Hindlimb muscle (tissue), 1 donor: ENCODE measurements at regions not wholly inside any gene's neighbourhood (a gene's known extent, or its start where the extent isn't known, plus 50 kb on each side); places are given as distances from the start of the nearest gene placed in this dataset.

Experiments
- DNase-seq: peaks from one replicate; pipeline ENCODE4 v3.0.0-alpha.2; 2013

DNA sequence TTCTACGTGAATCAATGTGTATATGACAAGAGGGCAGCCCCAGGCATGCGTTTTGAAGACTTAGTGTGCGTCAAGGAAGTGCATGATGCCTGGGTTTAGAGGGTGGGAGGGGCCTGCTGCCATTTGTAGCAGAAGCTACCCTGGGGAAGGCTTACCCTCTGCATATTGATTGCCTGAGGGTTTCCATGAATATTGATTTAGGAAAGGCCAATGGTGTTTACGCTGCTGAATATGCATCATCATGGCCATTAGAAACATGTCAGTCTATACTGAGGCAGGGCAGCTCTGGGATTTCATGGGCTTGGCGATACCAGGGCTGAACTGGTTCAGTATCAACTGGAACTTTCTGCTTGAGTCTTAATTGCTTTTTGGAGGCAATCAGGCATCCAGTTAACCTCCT, 259.3 kb downstream of the DCDC2C start:
- no peak for DNase-seq

DNA sequence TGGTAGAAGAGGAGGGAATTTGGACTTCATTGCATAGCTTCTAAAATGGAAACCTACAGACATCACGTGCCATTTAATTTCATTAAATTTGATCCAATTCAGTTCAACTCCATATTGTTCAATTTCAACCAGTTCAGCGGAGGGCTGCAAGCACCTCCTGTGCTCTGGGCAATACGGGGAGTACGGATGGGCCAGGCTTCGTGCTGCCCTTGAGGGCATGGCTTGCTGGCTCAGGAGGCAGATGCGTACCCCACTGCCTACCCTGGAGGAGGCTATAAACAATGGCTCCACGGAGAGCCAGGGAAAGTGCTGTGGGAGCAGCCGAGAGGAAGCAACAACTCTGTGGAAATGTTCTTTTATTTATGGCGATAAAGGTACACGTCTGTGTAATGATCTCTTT, 261.8 kb downstream of the DCDC2C start:
- no peak for DNase-seq

DNA sequence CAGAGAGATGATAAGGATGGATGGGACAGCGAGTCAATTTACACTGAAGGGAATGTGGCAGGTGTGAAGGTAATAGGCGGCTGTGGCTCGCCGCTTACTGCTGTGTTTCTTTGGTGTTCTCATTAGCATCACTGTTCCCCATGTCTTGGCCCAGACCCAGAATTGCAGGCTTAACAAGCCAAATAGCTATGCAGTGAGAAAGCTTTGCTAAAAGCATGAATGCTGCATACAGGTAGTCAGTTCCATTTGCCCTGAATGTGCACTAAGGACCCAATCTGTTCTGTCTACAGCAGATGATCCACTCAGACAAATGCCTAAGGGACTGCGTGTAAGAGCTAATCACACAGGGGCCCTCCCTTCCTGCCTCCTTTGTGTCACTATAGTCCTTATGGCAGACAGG, 262.6 kb downstream of the DCDC2C start:
- no peak for DNase-seq

DNA sequence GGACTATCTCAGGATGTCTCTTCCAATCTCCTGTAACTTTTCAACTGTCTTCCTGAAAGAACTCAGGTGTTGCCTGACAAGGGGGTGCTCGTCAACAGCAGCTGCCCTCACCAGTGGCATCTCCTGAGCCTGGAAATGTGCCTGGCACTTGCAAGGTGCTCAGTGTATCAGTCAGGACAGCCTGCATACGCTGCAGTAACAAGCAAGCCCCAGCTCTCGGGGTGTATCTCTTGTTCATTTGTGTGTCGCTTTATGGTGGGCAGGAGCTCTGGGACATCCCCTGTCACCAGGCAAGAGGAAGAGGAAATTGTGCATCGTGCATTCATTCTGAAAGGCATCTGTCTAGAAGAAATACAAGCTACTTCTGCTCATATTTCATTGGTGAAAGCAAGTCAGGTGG, 263.1 kb downstream of the DCDC2C start:
- no peak for DNase-seq

DNA sequence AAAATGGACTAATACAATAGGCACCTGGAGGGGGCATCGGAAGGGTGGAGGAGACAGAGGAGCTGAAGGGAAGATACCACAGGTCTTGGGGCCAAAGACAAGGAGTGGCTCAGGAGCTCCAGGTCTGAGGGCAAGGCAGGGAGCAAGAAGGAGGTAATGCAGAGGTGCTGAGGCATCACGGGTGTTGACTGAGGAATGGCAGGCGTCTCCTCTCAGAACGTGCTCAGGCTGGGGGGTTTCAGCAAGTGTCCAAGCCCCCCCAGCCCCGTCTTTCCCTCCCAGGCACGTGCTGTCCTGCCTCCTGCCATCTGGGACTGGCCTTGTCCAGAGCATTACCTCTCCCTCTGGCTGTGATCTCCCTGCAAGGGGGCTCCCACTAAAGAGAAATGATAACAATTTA, 265.4 kb downstream of the DCDC2C start:
- no peak for DNase-seq

DNA sequence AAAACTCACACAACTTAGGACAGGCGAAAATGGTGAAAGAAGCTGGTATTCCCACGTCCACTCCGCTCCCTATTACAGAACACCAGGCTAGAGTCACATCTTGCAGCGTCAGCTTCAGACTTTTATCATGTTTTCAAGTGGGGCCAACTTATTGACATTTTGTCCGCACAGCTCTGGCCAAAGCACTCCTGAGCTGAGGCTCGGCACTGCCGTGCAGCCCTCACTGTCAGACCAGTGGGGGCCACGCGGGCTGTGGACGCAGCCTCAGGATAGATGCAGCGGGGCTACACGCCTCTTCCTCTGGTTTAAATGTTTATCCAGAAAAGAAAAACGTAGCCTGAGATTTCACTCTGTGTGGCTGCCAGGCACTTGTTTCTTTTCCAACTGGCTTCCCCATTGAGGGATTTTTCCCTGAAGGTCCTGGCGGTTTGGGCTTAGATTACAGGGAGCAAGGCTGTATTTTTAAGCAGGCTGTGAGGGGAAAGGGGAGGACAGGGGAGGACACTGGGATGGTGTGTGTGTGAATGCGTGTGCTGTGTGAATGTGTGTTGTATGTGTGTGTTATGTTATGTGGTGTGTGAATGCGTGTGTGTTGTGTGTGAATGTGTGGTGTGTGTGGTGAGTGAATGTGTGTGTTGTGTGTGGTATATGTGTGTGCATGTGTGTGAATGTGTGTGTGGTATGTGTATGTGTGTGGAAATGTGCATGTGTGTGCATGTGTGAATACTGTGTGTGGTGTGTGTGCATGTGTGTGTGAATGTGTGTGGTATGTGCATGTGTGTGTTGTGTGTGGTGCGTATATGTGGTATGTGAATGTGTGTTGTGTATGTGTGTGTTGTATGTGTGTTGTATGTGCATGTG, 267.6 kb downstream of the DCDC2C start:
- peak; percentile 19 for DNase-seq

DNA sequence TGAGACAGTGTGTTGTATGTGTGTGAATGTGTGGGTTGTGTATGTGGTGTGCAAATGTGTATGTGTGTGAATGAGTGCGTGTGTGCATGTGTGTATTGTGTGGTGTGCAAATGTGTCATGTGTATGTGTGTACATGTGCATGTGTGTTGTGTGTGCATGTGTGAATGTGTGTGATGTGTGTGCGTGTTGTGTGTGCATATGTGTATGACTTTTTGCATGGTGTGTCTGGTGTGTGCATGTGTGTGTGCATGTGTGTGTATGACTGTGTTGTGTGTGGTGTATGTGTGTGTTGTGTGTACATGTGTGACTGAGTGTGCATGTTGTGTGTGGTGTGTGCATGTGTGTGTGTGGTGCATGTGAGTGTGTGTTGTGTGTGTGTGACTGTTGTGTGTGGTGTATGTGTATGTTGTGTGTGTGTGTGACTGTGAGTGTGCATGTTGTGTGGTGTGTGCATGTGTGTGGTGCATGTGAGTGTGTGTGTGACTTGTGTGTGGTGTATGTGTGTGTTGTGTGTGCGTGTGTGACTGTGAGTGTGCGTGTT, 268.3 kb downstream of the DCDC2C start:
- DNase-seq, result no peak

DNA sequence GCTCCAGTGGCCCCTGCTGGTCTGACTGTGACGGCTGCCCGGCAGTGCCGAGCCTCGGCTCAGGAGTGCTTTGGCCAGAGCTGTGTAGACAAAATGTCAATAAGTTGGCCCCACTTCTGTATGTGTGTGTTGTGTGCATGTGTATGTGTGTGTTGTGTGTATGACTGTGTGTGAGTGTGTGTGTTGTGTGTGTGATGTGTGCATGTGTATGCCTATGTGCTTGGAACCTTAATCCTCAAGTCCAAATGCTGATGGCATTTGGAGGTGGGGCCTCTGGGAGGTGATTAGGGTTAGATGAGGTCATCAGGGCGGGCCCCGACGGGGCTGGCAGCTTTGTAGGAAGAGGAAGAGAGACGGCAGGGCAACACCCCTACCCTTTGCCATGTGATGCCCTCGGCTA, 269.0 kb downstream of the DCDC2C start:
- DNase-seq, result no peak

DNA sequence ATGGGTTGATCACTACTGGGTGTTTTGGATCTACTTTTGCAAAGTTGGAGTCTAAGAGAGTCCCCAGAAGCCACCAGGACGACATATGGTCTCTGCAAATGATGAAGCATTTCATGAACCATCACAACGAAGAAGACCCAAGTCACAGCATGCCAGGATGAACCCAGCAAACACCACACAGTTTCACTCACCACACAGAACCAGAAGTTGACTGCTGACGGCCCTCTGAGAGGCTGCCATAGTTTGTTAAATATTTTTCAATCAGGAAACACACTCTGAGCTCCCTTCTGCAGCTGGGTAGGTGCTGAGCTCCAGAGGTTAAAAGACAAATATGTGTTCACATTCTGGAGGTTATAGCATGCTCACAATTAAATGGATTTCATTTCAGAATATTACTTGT, 271.4 kb downstream of the DCDC2C start:
- no peak for DNase-seq

DNA sequence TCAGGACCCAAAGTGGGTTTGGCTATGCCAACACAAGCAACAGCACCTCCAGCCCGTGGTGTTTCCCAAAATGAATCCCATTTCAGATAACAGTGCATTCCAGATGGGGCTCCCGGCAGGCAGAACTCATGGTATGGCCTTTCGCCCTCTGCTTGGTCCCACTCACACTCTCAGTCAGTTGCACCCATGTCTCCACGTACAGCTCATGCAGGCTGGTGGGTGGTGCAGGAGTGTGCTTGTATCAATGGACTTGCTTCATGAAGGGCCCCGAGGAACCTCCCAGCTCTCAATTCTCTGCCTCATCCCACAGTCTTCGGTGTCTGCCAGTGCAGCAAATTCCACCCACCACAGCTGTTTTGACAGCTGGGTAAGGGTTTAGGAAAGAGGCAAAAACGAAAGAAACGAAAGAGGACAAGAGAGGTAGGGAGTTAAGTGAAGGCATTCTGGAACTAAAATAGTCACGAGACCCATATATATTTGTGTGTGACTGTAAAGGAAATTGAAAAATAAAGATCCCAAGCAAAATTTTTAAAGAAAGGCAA, 278.1 kb downstream of the DCDC2C start:
- DNase-seq, result peak; percentile 5

DNA sequence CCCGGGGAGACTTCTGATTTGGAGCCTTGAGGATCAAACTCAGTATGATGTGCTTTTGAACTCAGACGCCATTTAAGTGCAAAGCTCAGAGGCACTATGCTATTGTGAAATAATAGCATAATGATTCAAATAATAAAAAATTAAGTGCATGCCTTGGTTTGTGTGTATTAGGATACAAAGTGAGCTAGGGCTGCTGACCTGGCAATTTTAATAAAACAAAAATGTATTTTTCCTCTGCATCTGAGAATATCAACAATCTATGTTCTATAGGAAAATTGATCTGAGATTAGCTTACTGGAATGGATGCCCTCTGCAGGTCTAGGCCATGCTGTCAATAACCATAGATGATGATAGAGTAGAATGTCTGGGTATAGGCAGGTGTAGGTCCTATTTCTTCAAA, 278.8 kb downstream of the DCDC2C start:
- no peak for DNase-seq

DNA sequence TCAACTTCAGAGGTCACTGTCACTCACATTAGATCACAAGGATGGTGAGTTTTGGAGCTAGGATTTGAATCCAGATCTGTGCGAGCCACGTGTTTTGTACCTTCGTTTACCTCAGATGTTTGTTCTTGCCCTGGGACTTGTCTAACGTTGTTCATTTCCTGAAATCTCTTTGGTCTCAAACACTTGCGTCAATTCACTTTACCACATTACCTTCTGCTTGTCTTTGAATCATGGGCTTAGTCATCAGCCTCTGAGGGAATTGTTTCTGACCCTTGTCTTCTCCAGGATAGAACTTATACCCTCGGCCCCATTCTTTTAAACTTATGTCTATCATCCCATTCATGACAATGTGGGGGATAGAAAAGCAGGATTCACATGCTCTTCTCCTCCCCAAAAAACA, 282.7 kb downstream of the DCDC2C start:
- DNase-seq, result no peak

DNA sequence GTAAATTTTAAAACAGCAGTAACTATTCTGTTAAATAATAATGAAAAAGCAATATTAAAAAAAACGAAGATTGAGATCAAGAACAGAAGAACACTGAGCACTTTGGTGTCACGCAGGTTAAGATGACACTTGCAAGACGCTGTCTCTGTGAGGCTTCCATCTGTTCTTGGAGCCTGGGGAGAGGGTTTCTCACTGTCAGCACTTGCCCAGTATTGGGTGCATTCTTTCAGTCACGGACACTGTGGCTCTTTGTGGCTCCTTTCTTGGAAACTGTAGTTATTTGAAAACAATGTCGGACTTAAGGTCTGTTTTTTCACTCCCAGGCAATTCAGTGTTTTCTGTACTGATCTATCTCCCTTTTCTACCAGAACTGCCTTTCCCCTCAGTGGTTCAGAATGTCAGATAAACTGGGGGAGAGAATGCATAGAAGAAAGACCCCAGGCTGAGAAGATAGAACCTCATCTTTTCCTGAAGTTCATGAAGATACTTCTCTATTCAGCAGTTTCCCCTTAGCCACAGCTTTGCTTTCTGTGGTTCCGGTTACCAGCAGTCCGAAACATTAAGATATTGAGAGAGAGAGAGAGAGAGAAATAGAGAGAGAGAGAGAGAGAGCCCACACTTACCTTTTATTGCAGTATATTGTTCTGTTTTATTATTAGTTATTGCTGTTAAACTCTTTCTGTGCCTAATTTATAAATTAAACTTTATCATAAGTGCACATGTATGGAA, 283.3 kb downstream of the DCDC2C start:
- no peak for DNase-seq

DNA sequence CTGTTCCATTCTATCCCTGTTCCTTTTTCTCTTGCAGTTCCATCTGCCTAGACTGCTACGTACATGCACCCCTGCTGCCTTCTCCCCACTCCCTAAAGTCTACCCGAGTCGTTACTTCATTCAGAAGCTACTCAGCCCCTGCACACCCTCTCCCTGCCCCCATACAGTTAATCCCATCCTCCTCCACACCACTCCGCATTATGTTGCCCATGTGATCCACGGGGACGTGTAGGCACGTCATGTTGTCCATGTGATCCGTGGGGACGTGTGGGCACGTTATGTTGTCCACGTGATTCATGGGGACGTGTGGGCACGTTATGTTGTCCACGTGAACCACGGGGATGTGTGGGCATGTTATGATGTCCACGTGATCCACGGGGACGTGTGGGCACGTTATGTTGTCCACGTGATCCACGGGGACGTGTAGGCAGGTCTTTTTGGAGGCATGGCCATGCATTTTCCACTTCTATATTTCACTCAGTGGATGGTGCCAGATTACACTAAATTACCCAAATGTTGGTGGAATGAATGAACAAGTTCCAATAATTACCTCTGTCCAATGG, 299.5 kb downstream of the DCDC2C start:
- DNase-seq, result no peak

DNA sequence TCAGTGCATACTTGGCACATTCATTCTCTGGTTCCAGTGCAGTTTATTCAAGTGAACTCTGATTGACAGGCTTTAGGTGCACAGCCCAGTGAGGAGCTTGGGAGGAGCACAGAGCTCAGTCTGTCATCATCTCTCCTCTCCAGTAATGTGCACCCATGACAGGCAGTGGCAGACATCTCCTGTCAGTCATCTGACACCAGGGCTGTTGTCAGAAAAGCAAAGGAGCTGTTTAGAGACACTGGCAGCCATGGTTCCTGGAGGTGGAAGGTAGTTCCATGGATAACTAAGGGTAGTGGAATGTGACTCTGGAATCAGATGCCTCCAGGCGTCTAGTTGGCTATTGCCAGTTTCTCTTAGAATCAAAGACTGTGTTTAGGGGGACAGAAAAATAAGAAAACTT, 308.8 kb downstream of the DCDC2C start:
- DNase-seq, result no peak

DNA sequence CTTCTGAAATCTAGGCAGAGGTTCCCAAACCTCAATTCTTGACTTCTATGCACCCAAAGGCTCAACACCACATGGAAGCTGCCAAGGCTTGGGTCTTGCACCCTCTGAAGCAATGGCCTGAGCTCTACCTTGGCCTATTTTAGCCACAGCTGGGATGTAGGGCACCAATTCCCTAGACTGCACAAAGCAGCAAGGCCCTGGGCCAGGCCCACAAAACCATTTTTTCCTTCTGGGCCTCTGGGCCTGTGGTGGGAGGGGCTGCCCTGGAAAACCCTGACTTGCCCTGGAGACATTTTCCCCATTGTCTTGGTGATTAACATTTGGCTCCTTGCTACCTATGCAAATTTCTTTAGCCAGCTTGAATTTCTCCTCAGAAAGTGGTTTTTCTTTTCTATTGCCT, 315.2 kb downstream of the DCDC2C start:
- no peak for DNase-seq

DNA sequence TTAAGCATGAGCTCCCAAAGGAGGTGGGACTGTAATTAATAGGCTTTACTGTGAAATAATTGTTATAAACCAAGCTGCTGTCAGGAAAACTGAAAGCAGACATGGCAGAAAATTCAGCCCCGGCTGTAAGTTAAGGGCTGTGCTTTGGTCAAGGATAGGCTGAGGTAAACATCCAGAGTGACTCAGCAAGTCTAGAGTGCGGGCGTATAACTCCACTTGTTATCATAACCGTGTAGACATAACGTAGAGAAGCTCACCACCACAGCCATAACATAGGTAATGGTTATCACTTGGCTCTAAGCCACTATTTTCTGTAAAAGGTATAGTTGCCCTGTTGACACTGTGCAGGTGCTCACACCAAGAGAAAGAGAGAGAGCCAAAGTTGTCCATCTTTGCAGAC, 316.8 kb downstream of the DCDC2C start:
- no peak for DNase-seq

DNA sequence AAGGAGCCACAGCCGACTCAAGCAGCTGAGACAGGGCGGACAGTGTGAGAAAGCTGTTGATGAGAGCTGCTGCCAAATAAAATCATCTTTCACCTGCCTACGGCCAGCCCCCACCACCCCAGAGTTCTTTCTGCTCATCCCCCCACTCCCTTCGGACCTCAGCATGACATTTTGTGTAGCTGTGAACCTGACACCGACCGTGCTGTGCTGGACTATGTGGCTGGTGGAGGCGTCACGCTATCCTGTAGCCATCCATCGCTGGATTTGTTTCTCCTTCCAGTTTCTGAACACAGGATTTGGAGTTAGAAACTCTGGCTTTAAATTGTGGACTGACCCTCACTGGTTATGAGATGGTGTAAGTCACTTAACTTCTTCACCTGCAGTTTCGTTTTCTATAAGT, 317.3 kb downstream of the DCDC2C start:
- DNase-seq, result no peak

DNA sequence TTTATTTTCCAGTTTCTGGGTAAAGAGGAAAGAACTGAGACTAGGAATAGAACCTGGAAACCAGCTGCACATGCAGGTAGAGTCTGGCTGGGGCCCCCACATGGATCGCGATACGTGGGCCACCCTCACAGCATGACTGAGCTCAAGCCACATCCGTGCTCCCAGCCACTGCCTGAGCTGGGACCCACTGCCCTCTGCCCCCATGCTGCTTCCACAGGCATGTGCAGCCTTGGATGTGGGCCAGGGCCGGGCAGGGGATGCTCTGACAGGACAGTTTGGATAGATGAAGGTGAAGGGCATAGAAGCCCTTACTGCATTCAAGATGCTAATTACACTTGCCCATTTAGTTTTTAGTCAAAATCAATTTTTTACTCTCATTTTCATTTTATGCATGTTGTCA, 321.2 kb downstream of the DCDC2C start:
- DNase-seq, result no peak

DNA sequence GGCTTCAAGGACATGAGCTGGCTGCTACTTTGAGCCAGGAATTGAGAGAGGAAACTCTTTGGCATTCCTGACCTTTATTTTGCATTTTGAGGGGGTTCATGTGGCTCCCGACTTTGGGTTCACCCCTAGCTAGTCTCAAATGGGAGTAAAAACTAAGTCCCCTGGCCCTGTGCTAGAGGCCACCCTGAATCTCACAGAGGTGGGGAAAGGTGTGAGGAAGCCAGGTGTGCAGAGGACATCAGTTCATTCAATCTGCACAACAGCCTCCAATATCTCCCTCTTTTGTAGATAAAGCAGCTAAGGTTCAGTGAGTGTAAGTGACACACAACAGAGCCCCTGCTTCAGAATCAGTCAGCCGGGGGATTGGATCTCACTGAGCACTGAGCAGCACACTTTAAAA, 325.7 kb downstream of the DCDC2C start:
- DNase-seq, result no peak

DNA sequence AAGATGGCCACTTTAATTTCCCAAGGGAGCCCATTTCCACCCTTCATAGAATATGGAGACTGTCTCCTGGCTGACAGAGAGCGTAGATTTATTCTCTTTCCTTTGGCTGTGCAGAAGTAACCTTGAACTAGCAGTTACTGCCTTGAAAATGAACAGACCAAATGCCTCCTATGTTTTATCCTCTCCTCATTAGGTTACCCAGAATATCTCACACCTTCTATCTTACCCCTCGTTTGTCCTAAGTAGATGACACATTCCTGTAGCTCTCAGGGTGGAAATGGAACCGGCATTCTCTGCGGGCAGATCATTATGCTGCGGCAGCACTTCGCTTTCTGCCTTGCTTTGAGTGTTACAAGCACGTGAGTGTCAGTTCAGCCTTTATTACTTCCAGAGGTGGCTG, 336.5 kb downstream of the DCDC2C start:
- DNase-seq, result no peak

DNA sequence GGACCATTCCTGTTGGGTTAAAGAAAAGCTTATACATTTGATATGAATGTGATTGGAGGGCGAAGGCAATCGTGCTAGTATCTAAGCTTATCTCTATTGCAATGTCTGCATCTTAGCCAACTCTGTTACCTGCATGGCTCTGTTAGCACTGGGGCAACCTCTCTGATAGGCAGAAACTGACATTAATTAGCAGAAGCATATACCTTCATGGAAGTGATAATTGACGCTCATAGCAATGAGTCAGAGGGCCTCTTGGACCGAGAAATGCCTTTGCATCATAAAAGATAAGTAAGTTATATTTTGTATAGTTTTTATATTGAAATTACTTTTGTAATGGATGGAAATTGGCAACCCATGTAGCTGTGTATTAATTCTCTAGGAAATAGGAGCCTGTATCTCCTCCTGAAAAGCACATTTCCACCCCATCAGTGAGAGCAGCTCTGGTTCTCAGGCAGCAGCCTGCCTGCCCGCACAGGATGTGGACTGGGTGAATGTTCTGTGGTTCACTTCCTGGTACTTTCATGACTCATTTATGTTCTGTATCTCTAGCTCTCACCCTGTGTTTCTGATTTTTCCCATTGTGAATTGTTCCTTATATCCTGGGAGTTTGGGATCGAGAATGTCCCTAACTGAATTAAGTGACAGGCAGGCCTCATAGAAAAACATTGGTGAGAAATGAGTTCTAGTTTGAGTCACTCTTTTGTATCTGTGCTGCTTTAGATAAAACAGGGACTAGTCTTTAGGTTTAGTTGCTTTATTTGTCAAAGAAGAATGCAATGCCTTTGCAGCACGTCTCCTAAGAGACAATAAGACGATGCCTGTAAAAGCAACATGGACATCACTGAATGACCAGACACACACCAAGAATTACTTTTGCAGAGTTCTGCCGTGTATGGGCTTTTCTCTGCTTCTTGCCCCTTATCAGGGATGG, 344.9 kb downstream of the DCDC2C start:
- no peak for DNase-seq
